ENCODE measurements at regions not wholly inside any gene's neighbourhood (a gene's known extent, or its start where the extent isn't known, plus 50 kb on each side); places are given as distances from the start of the nearest gene placed in this dataset.
"Not testable (repeated sequence)": the region's sequence is repeated elsewhere in the genome, so short reads cannot be mapped to it uniquely, and the experiment has no call there.

DNA sequence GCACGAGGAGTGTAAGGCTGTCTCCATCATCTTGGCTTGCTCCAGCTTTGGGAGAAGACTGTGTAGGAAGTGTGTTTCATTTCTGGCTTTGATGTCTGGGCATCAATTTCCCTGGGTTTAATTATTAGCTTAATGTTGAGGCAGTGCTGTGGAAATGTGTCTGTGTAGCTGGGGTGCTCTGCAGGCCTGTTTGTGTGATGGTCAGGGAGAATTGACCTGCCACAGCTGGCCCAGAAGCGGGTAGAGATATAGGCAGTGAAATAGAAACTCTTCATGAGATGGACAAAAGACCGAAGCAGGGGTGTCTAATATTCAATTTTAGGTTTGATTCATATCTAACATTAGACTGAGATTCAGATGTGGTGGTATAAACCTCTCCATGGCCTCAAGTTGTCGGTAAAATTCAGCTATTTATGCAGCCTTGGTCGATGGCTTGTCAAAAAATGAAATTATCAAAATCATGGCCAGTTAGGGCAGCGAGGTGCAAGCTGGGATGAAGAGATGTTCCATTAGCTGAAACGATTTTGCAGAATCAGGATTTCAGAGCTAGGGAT, 95.3 kb upstream of the SNX9 start:
- no peak for DNase-seq (ENCODE audit: low read depth)

- DNase-seq (ENCODE audit: low read depth): no peak
These were observed 94.7 kb upstream of the SNX9 start for GRCh38 chr6:157728183-157728881.

DNA sequence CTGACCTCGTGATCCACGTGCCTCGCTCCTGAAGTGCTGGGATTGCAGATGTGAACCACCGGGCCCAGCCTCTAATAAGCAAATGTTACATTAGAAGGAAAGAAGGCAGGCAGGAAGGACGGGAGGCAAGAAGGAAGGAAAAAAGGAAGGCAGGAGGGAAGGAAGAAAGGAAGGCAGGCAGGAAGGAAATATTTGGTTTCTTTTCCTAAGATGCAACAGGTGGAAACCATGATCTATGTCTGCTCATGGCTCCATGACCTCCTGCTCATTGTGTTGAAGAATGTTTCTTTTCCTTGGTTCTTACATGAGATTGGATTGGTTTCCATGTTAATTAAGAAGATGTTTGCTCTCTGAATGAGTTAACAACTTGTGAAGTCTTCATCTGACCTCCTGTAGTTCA, 91.8 kb upstream of the SNX9 start:
- DNase-seq (ENCODE audit: low read depth): no peak

GRCh38 chr6:157732007-157732406, 91.0 kb upstream of the SNX9 start:
- no peak for DNase-seq (ENCODE audit: low read depth)

GRCh38 chr6:157732416-157733161, 90.5 kb upstream of the SNX9 start:
- no peak for DNase-seq (ENCODE audit: low read depth)

DNA sequence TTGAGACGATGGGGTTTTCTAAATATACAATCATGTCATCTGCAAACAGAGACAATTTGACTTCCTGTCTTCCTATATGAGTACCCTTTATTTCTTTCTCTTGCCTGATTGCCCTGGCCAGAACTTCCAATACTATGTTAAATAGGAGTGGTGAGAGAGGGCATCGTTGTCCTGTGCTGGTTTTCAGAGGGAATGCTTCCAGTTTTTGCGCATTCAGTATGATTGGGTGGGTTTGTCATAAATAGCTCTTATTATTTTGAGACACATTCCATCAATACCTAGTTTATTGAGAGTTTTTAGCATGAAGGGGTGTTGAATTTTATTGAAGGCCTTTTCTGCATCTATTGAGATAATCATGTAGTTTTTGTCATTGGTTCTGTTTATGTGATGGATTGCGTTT, 86.5 kb upstream of the SNX9 start:
- not testable (repeated sequence) for DNase-seq (ENCODE audit: low read depth)

DNA sequence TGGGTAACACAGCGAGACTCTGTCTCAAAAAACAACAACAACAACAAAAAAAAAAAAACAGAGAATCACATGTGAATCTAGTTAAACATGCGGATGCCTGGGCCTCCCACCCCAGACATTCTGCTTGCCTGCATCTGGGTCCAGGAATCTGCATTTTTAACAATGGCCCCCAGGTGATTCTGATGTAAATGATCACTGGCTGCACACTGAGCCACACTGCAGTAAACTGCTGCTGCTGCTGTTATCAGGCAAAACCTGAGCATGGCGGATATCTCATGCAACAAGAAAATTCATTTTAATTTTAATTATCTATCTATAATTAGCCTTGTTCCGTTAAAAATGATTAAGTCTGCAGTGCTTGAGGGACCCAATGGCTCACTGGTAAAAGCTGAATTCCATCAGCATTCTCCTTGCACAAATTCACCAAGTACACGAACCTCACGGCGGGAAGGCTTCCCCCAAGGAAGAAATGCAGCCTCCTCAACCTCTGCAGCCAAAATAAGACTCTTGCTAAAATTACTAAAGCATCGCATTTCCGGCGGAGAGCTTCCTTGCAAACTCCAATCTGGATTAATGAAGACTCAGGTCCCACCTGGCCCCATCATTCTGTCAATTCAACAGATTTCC, 81.6 kb upstream of the SNX9 start:
- DNase-seq (ENCODE audit: low read depth): no peak

DNA sequence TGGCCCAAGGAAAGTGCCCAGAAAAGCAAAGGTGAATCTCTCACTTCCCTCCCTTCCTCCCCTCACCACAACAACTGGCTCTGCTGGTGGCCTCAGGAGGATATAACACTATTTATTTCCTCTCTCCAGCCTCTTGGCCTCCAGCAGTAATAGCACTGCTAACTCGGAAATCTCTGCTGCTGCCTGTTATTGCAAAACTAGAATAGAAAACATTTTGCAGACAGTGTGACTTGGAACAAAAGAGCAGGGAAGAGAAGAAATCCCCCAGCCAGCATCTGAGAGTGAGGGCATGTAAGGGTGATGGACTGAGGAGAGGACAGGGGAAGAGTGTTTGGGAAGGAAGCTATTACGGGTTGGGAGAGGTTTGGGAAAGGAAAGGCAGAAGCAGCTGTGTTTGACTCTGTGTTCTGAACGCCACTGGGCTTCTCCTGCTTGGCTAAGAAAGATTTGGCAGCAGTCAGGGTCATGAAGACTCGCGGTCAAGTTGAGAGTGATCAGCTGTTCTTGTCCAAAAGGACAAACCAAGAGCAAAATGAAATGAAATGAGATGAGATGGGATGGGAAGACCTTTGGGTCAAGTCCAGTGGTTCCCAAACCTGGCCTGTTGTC, 81.0 kb upstream of the SNX9 start:
- no peak for DNase-seq (ENCODE audit: low read depth)

DNA sequence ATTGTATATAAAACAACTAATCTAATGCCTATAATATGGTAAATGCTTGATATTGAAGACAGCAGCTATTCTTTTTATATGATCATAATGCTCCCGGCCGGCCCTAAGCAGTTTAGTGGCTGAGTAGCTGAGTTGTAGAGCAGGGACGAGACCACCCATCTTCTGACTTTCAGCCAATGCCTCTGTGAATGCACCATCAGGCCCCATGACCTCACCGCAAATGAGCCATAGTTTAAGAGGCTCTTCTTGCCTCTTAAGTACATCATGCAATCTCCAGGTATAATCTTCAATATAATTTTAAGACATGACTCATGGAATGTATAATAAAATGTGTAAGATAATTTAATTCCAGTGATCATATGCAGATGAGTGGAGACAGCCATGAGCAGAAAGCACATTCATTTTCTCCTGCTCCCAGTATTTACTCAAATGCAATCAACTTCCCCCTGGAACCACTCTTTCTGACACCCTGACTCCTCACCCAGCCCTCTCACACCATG, 78.9 kb upstream of the SNX9 start:
- DNase-seq (ENCODE audit: low read depth): no peak

DNA sequence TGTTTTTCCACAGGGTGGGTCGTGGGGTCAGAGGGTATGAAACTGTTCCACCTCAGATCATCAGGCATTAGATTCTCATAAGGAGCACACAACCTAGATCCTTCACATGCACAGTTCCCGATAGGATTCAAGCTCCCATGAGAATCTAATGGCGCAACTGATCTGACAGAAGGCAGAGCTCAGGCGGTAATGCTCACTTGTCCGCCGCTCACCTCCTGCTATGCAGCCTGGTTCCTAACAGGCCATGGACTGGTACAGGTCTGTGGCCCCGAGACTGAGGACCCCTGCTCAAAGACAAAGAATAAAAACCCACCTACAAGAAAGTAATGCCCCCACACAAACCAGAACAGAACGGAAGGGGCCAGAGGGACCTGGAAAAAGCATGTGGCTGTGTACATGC, 76.1 kb upstream of the SNX9 start:
- DNase-seq (ENCODE audit: low read depth): no peak

DNA sequence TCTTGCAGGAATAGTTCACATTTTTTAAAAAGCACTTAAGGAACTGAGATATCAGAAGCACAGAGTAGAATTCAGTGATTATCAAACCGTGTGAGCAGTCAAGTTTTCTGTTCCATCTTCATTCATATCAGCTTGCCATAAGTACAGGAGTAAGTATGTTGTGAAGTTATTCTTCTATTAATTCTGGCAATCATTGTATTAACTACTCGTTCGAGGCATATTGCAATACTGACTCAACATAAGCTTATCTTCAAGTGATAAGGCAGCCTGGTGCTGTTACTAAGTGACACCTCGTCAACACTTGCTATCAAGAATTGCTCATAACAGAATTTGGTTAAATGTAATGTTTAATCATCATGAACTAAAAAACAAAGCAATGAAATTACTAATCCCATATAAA, 75.7 kb upstream of the SNX9 start:
- no peak for DNase-seq (ENCODE audit: low read depth)

DNA sequence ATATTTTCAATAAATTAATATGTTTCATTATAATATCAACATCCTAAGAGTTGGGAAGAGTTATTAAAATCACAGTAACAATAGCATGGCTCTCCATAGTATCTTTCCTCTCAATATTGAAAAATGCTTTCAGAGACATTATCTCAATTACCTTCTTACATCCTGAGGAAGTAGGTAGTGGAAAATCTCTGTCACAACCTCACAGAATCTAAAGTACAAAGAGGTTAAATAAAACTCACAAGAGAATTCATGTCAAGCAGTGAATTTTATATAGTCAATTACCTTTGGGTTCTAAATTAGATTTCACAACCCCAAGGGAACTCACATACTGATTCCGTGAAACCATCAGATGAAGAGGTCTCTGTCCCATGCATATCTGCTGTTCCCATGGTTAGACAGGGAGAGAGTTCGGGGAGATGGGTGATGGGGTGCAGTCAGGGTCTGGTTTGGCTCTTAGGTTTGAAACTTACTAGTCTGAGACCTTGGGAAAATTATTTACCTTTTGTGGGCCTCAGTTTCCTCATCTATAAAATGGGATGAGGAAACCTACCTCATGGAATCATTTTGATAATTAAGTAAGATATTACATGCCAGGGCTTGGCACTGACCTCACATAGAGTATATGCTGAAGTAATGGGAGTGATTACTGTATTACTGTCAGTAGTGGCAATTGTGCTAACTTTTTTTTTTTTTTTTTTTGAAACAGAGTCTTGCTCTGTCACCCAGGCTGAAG, 74.0 kb upstream of the SNX9 start:
- no peak for DNase-seq (ENCODE audit: low read depth)

DNA sequence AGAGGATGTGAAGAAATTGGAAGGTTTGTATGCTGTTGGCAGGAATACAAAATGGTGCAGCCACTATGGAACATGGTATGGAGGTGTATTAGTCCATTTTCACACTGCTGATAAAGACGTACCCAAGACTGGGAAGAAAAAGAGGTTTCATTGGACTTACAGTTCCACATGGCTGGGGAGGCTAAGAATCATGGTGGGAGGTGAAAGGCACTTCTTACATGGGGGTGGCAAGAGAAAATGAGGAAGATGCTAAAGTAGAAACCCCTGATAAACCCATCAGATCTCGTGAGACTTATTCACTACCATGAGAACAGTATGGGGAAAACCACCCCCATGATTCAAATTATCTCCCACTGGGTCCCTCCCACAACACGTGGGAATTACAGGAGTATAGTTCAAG, 72.1 kb upstream of the SNX9 start:
- not testable (repeated sequence) for DNase-seq (ENCODE audit: low read depth)

GRCh38 chr6:157751547-157752200, 71.4 kb upstream of the SNX9 start:
- no peak for DNase-seq (ENCODE audit: low read depth)

- not testable (repeated sequence) for DNase-seq (ENCODE audit: low read depth)
These were observed 70.2 kb upstream of the SNX9 start for GRCh38 chr6:157752879-157753278.

GRCh38 chr6:157753291-157753690, 69.8 kb upstream of the SNX9 start:
- no peak for DNase-seq (ENCODE audit: low read depth)

DNA sequence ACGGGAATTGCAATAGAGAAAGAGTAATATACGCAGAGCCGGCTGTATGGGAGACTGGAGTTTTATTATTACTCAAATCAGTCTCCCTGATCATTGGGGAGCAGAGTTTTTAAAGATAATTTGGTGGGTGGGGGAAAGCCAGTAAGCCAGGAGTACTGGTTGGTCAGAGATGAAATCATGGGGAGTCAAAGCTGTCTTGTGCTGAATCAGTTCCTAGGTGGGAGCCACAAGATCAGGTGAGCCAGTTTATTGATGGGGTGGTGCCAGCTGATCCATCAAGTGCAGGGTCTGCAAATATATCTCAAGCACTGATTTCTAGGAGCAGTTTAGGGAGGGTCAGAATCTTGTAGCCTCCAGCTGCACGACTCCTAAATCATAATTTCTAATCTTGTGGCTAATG, 69.2 kb upstream of the SNX9 start:
- not testable (repeated sequence) for DNase-seq (ENCODE audit: low read depth)

DNA sequence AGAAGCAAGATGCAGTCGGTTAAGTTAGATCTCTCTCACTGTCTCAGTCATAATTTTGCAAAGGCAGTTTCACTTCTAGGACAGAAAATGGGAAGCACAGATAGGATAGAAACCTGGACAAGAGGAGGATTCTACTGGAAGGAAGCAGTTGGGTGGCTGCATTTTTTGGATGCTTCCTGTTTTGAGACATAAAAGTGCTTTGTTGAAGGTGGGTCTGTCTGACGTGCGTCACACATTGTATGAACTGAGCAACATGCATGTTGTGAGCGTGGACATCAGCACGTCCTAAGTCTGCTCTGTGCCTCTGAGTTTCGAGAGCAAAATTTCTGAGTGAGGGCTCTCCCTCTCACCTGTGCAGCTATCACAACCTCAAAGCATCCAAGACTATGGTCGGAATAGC, 68.7 kb upstream of the SNX9 start:
- no peak for DNase-seq (ENCODE audit: low read depth)

- no peak for DNase-seq (ENCODE audit: low read depth)
These were observed 67.9 kb upstream of the SNX9 start for GRCh38 chr6:157755032-157755745.

DNA sequence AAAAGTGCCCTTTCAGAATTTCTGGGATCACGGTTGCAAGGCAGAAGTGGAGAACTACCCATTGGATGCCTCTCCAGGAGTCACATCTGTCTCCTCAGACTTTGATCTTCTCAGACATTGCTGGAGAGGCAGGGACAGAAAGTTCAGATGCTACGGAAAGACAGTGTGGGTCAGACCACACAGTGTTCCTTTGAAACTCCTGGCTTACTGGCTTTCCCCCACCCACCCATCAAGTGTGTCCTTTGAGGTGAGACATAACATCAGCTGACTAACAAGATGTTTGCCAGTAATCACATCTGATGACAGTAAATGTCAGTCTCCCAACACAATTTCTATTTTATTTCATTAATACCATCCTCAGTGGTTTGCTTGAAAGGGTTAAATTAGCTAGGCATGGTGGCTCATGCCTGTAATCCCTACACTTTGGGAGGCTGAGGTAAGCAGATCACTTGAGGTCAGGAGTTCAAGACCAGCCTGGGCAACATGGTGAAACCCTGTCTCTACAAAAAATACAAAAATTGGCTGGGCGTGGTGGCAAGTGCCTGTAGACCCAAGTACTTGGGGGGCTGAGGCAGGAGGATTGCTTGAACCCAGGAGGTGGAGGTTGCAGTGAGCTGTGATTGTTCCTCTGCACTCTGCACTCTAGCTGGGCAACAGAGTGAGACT, 67.2 kb upstream of the SNX9 start:
- no peak for DNase-seq (ENCODE audit: low read depth)
